Breast epithelium (tissue), 4 donors: ENCODE measurements at regions not wholly inside any gene's neighbourhood (a gene's known extent, or its start where the extent isn't known, plus 50 kb on each side); places are given as distances from the start of the nearest gene placed in this dataset.

ENCODE experiments used
- DNase-seq, 2 donors: peaks; one replicate each; pipeline ENCODE4 v3.0.0-alpha.2; 2019; ENCODE audit warnings: low spot score in 2 of 2
- H3K27ac ChIP-seq, 2 donors: fragments of 200-600 bp; sonication (generic) in 1 of 2; one replicate each; pipeline ENCODE4 v1.5.1; 2016 to 2019; ENCODE audit warnings: mild to moderate bottlenecking in 1 of 2
- H3K27me3 ChIP-seq, 2 donors: fragments of 200-600 bp; sonication (generic) in 1 of 2; one replicate each; pipeline versions ENCODE4 v1.5.1 to v1.6.0; 2017 to 2019; ENCODE audit warnings: control low read depth in 1 of 2, mild to moderate bottlenecking in 1 of 2
- H3K36me3 ChIP-seq: fragments of 200-600 bp; one replicate; pipeline ENCODE4 v1.5.1; 2019
- H3K4me1 ChIP-seq, 2 donors: fragments of 200-600 bp; sonication (generic); one replicate each; pipeline ENCODE4 v1.5.1; 2016 to 2019; ENCODE audit warnings: control low read depth in 1 of 2
- H3K4me3 ChIP-seq, 3 donors: fragments of 200-600 bp; sonication (generic); 1 replicate in 2 of 3; 2 replicates in 1 of 3; pipeline ENCODE4 v1.5.1; 2016 to 2019; ENCODE audit warnings: mild to moderate bottlenecking in 3 of 3, moderate library complexity in 2 of 3
- H3K9me3 ChIP-seq, 2 donors: fragments of 200-600 bp; sonication (generic) in 1 of 2; one replicate each; pipeline ENCODE4 v1.5.1; 2016 to 2019; ENCODE audit warnings: control low read depth in 1 of 2
- CTCF ChIP-seq, 3 donors: fragments of 450-650 bp; IDR thresholded peaks; one replicate each; pipeline ENCODE4 v1.5.1; 2016 to 2017; ENCODE audit warnings: antibody characterized with exemption in 3 of 3, mild to moderate bottlenecking in 3 of 3, moderate library complexity in 3 of 3
- POLR2A ChIP-seq: fragments of 450-650 bp; IDR thresholded peaks from one replicate; pipeline ENCODE4 v1.6.1; 2016; ENCODE audit warnings: antibody characterized with exemption, mild to moderate bottlenecking, moderate library complexity
- POLR2AphosphoS5 ChIP-seq, 3 donors: sonication (generic); formaldehyde crosslinking; IDR thresholded peaks; one replicate each; pipeline ENCODE4 v1.6.1; 2017; ENCODE audit warnings: antibody characterized with exemption in 3 of 3
- intact Hi-C: fragments of 100-400 bp; cut with DNase I; formaldehyde crosslinking; loops from one replicate; pipeline ENCODE4 v1.15.1; 2023; ENCODE audit warnings: low total_unique reads

DNA sequence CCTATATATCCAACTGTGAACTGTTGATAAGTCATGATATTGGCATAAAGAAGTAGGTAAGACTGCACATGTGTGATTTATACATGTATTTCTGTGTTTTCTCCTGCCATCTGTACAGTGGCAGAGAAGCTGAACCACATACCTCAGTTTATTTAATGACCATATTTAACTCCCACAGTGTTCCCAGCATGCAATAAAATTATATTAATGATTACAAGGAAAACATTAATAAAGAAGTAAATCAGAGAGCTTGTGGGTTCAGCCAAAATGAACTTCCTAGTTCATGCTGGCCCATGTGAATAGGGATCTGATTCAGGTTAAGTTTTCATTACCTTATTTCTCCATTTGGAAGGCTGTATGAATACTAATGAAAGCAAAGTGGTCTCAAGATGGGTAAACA is 439.2 kb downstream of the CNTN6 start:
- Histone ChIP-seq H3K9me3 (peaks cover 5 to 9% of the 10 kb centered on the region in 2 donors), H3K4me3 (no peak overlapping the region), H3K27me3 (no peaks in the 10 kb centered on the region), H3K4me1 (no peaks in the 10 kb centered on the region), H3K27ac (no peak overlapping the region), H3K36me3 (no peaks in the 10 kb centered on the region)
- intact Hi-C loops, result no loop called here
- no peak for DNase-seq
- TF ChIP-seq POLR2AphosphoS5 (IDR thresholded peaks at IDR 0.05), result no peak
- no peak for TF ChIP-seq POLR2A
- TF ChIP-seq CTCF (IDR thresholded peaks at IDR 0.05), result no peak

- TF ChIP-seq CTCF (IDR thresholded peaks at IDR 0.05), result no peak
- no peak for TF ChIP-seq POLR2A
- TF ChIP-seq POLR2AphosphoS5 (IDR thresholded peaks at IDR 0.05), result no peak
- Histone ChIP-seq H3K9me3 (peaks cover 5 to 15% of the 10 kb centered on the region in 2 donors), H3K4me3 (no peak overlapping the region), H3K27me3 (no peaks in the 10 kb centered on the region), H3K4me1 (no peaks in the 10 kb centered on the region), H3K27ac (no peak overlapping the region), H3K36me3 (no peaks in the 10 kb centered on the region)
- no peak for DNase-seq
- intact Hi-C loops, result no loop called here
Observed at GRCh38 chr3:1532935-1533606, 440.2 kb downstream of the CNTN6 start.

GRCh38 chr3:1533763-1534162 is 440.9 kb downstream of the CNTN6 start:
- DNase-seq, result no peak
- peaks cover 5 to 15% of the 10 kb centered on the region in 2 donors for H3K9me3 ChIP-seq
- no peaks in the 10 kb centered on the region for H3K27me3 ChIP-seq
- H3K4me1 ChIP-seq, result no peaks in the 10 kb centered on the region
- TF ChIP-seq POLR2AphosphoS5 (IDR thresholded peaks at IDR 0.05), result no peak
- no peak for TF ChIP-seq POLR2A
- TF ChIP-seq CTCF (IDR thresholded peaks at IDR 0.05), result no peak
- H3K4me3 ChIP-seq, result no peak overlapping the region
- intact Hi-C loops, result no loop called here
- H3K27ac ChIP-seq, result no peak overlapping the region
- no peaks in the 10 kb centered on the region for H3K36me3 ChIP-seq

GRCh38 chr3:1534252-1534651 is 441.4 kb downstream of the CNTN6 start:
- TF ChIP-seq POLR2AphosphoS5 (IDR thresholded peaks at IDR 0.05) (no peak), POLR2A (no peak), CTCF (IDR thresholded peaks at IDR 0.05) (no peak)
- intact Hi-C loops, result no loop called here

GRCh38 chr3:1535361-1535760 is 442.5 kb downstream of the CNTN6 start:
- intact Hi-C loops, result loop anchor here (5.0 kb wide), 1 partner anchor 1058 kb away; no protein-coding TSS in a partner anchor
- no peak for TF ChIP-seq POLR2AphosphoS5 (IDR thresholded peaks at IDR 0.05)
- Histone ChIP-seq H3K27me3 (no peaks in the 10 kb centered on the region), H3K27ac (no peak overlapping the region), H3K4me3 (no peak overlapping the region), H3K36me3 (no peaks in the 10 kb centered on the region), H3K4me1 (no peaks in the 10 kb centered on the region), H3K9me3 (peaks cover 5 to 15% of the 10 kb centered on the region in 2 donors)
- DNase-seq, result no peak

More at GRCh38 chr3:1534252-1534651, 441.4 kb downstream of the CNTN6 start:
- DNase-seq, result no peak
- Histone ChIP-seq H3K27ac (no peak overlapping the region), H3K36me3 (no peaks in the 10 kb centered on the region), H3K4me1 (no peaks in the 10 kb centered on the region), H3K4me3 (no peak overlapping the region), H3K9me3 (peaks cover 5 to 15% of the 10 kb centered on the region in 2 donors), H3K27me3 (no peaks in the 10 kb centered on the region)
